HL-60 (cell line): ENCODE measurements at regions not wholly inside any gene's neighbourhood (a gene's known extent, or its start where the extent isn't known, plus 50 kb on each side); places are given as distances from the start of the nearest gene placed in this dataset.

Experiments used
- DNase-seq, 2 experiments: peaks; one replicate each; pipeline ENCODE4 v3.0.0-alpha.2; 2010 to 2020; ENCODE audit warnings: low read depth in 1 of 2, low spot score in 1 of 2
- H3K27ac ChIP-seq: fragments of 250-450 bp; sonication (Bioruptor Pico); replicated peaks from 2 replicates; pipeline ENCODE4 v1.5.1; 2020; ENCODE audit warnings: mild to moderate bottlenecking, moderate library complexity
- H3K27me3 ChIP-seq: fragments of 250-450 bp; sonication (Bioruptor Pico); 2 replicates; pipeline ENCODE4 v1.5.1; 2021; ENCODE audit warnings: mild to moderate bottlenecking, moderate library complexity; ENCODE audit not compliant: insufficient read depth, poor library complexity, severe bottlenecking
- H3K4me3 ChIP-seq: replicated peaks from 2 replicates; pipeline ENCODE4 v1.5.1; 2011; ENCODE audit warnings: mild to moderate bottlenecking, control low read depth, low read length; ENCODE audit not compliant: insufficient read depth
- CTCF ChIP-seq: IDR thresholded peaks from one replicate; pipeline ENCODE4 v1.5.1; 2011; ENCODE audit warnings: low read length, control low read depth, inconsistent platforms; ENCODE audit not compliant: insufficient read depth
- GABPA ChIP-seq: IDR thresholded peaks from 2 replicates; pipeline ENCODE4 v1.6.1; 2012; ENCODE audit warnings: low read depth
- POLR2AphosphoS5 ChIP-seq: IDR thresholded peaks from 2 replicates; pipeline ENCODE4 v1.6.1; 2012; ENCODE audit warnings: low read depth
- REST ChIP-seq: IDR thresholded peaks from 2 replicates; pipeline ENCODE4 v1.6.1; 2012; ENCODE audit warnings: low read depth; ENCODE audit not compliant: insufficient replicate concordance
- SPI1 ChIP-seq: IDR thresholded peaks from 2 replicates; pipeline ENCODE4 v1.6.1; 2012; ENCODE audit warnings: low read depth, mild to moderate bottlenecking, borderline replicate concordance

- no peaks in the 10 kb centered on the region for H3K27me3 ChIP-seq
- H3K4me3 ChIP-seq, result no peak overlapping the region
- DNase-seq, result no peak
- H3K27ac ChIP-seq, result no peak overlapping the region
- TF ChIP-seq POLR2AphosphoS5 (no peak), SPI1 (no peak), REST (no peak), GABPA (no peak), CTCF (no peak)
These were observed 65.8 kb downstream of the RHOU start for GRCh38 chr1:228801068-228801467.

- H3K27ac ChIP-seq, result no peak overlapping the region
- no peak overlapping the region for H3K4me3 ChIP-seq
- DNase-seq, result peak in 1 of 2 experiments; percentile 45
- TF ChIP-seq POLR2AphosphoS5 (no peak), SPI1 (peak; percentile 16; the same call in 1 of the 2 replicates)
- H3K27me3 ChIP-seq, result no peaks in the 10 kb centered on the region
These were observed 67.3 kb downstream of the RHOU start for GRCh38 chr1:228802386-228803220.

GRCh38 chr1:228803421-228803820 is 68.1 kb downstream of the RHOU start:
- Histone ChIP-seq H3K4me3 (no peak overlapping the region), H3K27me3 (no peaks in the 10 kb centered on the region), H3K27ac (no peak overlapping the region)
- TF ChIP-seq CTCF, result no peak
- TF ChIP-seq SPI1, result no peak
- TF ChIP-seq POLR2AphosphoS5, result no peak
- no peak for TF ChIP-seq GABPA
- no peak for TF ChIP-seq REST
- no peak for DNase-seq

- no peak overlapping the region for H3K4me3 ChIP-seq
- H3K27ac ChIP-seq, result no peak overlapping the region
- DNase-seq, result no peak
- no peaks in the 10 kb centered on the region for H3K27me3 ChIP-seq
- TF ChIP-seq POLR2AphosphoS5, result no peak
- no peak for TF ChIP-seq REST
- no peak for TF ChIP-seq CTCF
These were observed 68.9 kb downstream of the RHOU start for GRCh38 chr1:228804173-228804572.
